Frontal cortex (tissue), 3 donors: ENCODE measurements at regions not wholly inside any gene's neighbourhood (a gene's known extent, or its start where the extent isn't known, plus 50 kb on each side); places are given as distances from the start of the nearest gene placed in this dataset.

Source experiments
- DNase-seq, 2 donors: peaks; one replicate each; pipeline ENCODE4 v3.0.0; 2012; ENCODE audit warnings: low spot score in 2 of 2
- FAIRE-seq: peaks from 2 replicates; lab custom pipeline; 2012; peaks lifted over from hg19 to GRCh38; lab: Jason Lieb, UNC
- donor health status: control.
- donor health status: control.
- donor health status: control.

GRCh38 chr9:134985451-134985850 is 67.7 kb upstream of the FCN1 start:
- no peak for DNase-seq
- no peak for FAIRE-seq

- FAIRE-seq (no peak), DNase-seq (no peak)
Observed at GRCh38 chr9:134986957-134987356, 69.2 kb upstream of the FCN1 start.

GRCh38 chr9:134987376-134987775 is 69.7 kb upstream of the FCN1 start:
- FAIRE-seq (no peak), DNase-seq (no peak)

GRCh38 chr9:134987906-134988700 is 70.4 kb upstream of the FCN1 start:
- no peak for DNase-seq
- no peak for FAIRE-seq

- FAIRE-seq (no peak), DNase-seq (no peak)
Observed at GRCh38 chr9:134988706-134989105, 71.0 kb upstream of the FCN1 start.

GRCh38 chr9:134989206-134990065 is 71.7 kb upstream of the FCN1 start:
- DNase-seq (no peak), FAIRE-seq (no peak)

GRCh38 chr9:134991808-134992754 is 74.4 kb upstream of the FCN1 start:
- FAIRE-seq (no peak), DNase-seq (no peak)

- no peak for DNase-seq
- FAIRE-seq = no peak
Observed at GRCh38 chr9:134992755-134993124, 75.0 kb upstream of the FCN1 start.

- no peak for FAIRE-seq
- DNase-seq = no peak
Observed at GRCh38 chr9:134993416-134993815, 75.7 kb upstream of the FCN1 start.

- FAIRE-seq = no peak
- no peak for DNase-seq
Observed at GRCh38 chr9:134993996-134994720, 76.4 kb upstream of the FCN1 start.

GRCh38 chr9:134994926-134995791 is 77.4 kb upstream of the FCN1 start:
- FAIRE-seq (no peak), DNase-seq (no peak)

GRCh38 chr9:134995792-134996120 is 78.0 kb upstream of the FCN1 start:
- DNase-seq (no peak), FAIRE-seq (no peak)

- FAIRE-seq (no peak), DNase-seq (no peak)
Observed at GRCh38 chr9:134996591-134997530, 79.1 kb upstream of the FCN1 start.

- DNase-seq (no peak), FAIRE-seq (no peak)
Observed at GRCh38 chr9:135000647-135001245, 83.0 kb upstream of the FCN1 start.

- FAIRE-seq = no peak
- no peak for DNase-seq
Observed at GRCh38 chr9:135001526-135001925, 83.8 kb upstream of the FCN1 start.

GRCh38 chr9:135002336-135002735 is 84.6 kb upstream of the FCN1 start:
- DNase-seq (no peak), FAIRE-seq (no peak)

- FAIRE-seq (no peak), DNase-seq (no peak)
Observed at GRCh38 chr9:135002802-135003201, 84.7 kb upstream of the OLFM1 start.
